Sigmoid colon (tissue), 4 donors: ENCODE measurements at regions not wholly inside any gene's neighbourhood (a gene's known extent, or its start where the extent isn't known, plus 50 kb on each side); places are given as distances from the start of the nearest gene placed in this dataset.

Experiments used
- CTCF ChIP-seq, 4 experiments: fragments of 450-650 bp in 3 of 4; fragments of 200-600 bp in 1 of 4; IDR thresholded peaks; one replicate each; pipeline ENCODE4 v1.5.1; 2016 to 2019; ENCODE audit warnings: antibody characterized with exemption in 4 of 4, mild to moderate bottlenecking in 3 of 4, moderate library complexity in 2 of 4
- EP300 ChIP-seq, 4 donors: sonication (generic); formaldehyde crosslinking; IDR thresholded peaks; one replicate each; pipeline ENCODE4 v1.6.1; 2017; ENCODE audit warnings: antibody characterized with exemption in 4 of 4
- POLR2A ChIP-seq, 2 donors: fragments of 450-650 bp; IDR thresholded peaks; one replicate each; pipeline ENCODE4 v1.6.1; 2016; ENCODE audit warnings: antibody characterized with exemption in 2 of 2, mild to moderate bottlenecking in 2 of 2, moderate library complexity in 2 of 2

GRCh38 chr1:55316947-55317662 is 101.9 kb upstream of the USP24 start:
- TF ChIP-seq CTCF (IDR thresholded peaks at IDR 0.05), result no peak
- TF ChIP-seq POLR2A (IDR thresholded peaks at IDR 0.05), result no peak
- no peak for TF ChIP-seq EP300 (IDR thresholded peaks at IDR 0.05)
